HG03565 (cell line): ENCODE measurements at regions not wholly inside any gene's neighbourhood (a gene's known extent, or its start where the extent isn't known, plus 50 kb on each side); places are given as distances from the start of the nearest gene placed in this dataset.

Experiments
- ATAC-seq: cut with Tn5 transposase; IDR thresholded peaks from one replicate; pipeline ENCODE4 v1.9.1; 2021; ENCODE audit warnings: mild to moderate bottlenecking, moderate library complexity; ENCODE audit not compliant: unreplicated experiment

DNA sequence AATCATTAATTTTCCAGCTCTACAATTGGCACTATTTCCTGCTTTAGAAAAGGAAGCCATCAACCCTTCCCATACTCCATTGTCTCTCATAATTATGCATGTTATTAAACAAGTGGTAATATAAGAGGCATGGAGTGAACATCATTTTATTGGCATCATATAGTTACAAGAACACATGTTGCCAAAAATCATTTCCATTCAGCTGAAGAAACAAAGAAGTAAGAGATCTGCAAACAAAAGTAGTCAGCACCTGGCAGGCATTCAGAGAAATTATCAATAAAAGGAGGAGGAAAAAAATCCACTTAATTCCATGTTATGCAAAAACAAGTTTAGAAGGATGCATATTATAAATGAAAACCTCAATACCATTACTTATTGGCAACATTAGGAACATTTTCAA lies 1208.2 kb upstream of the C9orf72 start:
- no peak for ATAC-seq

- no peak for ATAC-seq
Observed at GRCh38 chr9:28782630-28783029, 1209.3 kb upstream of the C9orf72 start.

- no peak for ATAC-seq
Observed at GRCh38 chr9:28792716-28793115, 1219.4 kb upstream of the C9orf72 start.

GRCh38 chr9:28799876-28800275 lies 1226.6 kb upstream of the C9orf72 start:
- no peak for ATAC-seq

- ATAC-seq: no peak
Observed at GRCh38 chr9:28801144-28801799, 1228.0 kb upstream of the C9orf72 start.

DNA sequence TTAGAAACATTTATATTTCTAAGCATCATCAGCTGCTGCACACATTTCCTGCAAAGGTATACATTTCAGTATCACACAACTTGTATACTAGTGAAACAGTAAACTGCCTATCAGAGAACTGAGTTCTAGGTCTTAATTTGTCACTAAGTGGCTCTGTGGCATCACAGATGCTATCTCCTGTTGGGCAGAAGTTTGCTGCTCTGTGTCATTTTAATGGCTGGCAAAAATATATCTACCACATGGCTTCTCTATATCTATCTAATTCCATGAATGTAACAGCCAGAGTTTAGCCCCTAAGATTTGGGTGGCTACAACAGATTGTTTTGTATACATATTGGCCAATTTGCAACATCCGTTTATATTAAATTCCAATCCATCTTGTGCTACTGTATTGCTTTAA lies 1231.9 kb upstream of the C9orf72 start:
- no peak for ATAC-seq

DNA sequence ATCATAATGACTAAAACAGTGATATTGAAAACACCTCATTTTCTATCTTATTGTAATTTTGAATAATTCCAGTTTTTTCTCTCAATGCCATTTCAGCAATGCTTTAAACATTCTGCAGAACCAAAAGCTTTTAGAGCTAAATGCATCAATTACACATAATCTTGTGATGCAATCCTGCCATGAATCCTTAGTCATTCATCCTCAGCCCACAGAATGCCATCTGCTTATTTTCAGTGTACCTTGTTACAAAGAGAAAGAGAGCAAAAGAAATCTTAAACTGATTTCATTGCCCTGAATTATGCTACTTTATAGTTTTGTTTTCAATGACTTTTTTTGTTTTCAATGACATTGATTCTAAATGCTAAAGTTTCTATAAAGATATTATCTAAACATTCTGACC lies 1234.8 kb upstream of the C9orf72 start:
- ATAC-seq: no peak

- ATAC-seq: no peak
Observed at GRCh38 chr9:28810388-28811075, 1237.3 kb upstream of the C9orf72 start.

GRCh38 chr9:28820741-28821140 lies 1247.5 kb upstream of the C9orf72 start:
- ATAC-seq: no peak

GRCh38 chr9:28821240-28821639 lies 1248.0 kb upstream of the C9orf72 start:
- no peak for ATAC-seq

DNA sequence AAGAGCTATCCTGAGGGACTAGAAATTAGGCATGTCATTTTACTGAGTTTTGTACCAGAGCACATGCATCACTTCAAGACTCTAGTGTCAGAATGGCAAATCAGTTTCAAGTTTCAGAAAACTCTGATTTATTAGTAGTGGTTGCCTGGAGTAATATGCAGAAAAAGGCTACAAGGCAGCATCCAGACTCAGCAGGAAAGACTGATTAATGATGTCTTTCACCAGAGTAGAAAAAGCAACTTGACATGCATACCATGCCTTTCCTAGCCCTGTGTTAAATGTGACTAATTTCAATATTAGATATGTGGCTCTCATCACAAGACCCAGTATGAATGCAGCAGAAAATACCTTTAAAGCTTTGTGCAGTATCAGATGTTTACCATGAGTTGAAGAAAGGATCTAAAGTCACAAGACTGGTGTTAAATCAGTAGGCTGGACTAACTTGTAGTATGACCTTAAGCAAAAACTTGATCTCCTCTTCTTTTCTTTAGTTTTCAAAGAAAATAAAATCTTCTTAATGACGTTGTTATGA lies 1251.2 kb upstream of the C9orf72 start:
- ATAC-seq: no peak

GRCh38 chr9:28832168-28832770 lies 1259.0 kb upstream of the C9orf72 start:
- ATAC-seq: no peak

DNA sequence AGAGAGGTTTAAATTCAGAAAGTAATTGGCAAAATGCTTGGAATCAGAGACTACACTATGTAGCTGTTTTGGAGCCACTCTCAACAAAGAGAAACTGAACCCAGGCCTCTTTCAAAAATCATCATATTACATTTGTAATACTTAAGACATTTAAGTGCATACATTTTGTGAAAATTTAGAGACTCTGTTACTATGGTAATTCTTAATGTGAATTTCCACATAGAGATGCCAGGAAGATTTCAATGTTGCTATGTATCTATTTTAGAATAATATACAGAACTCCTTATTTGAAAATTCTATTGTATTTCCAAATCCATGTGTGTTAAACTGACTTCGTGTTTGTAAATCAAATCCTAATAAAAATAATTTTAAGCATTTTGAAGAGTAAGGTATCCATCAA lies 1260.9 kb upstream of the C9orf72 start:
- no peak for ATAC-seq

DNA sequence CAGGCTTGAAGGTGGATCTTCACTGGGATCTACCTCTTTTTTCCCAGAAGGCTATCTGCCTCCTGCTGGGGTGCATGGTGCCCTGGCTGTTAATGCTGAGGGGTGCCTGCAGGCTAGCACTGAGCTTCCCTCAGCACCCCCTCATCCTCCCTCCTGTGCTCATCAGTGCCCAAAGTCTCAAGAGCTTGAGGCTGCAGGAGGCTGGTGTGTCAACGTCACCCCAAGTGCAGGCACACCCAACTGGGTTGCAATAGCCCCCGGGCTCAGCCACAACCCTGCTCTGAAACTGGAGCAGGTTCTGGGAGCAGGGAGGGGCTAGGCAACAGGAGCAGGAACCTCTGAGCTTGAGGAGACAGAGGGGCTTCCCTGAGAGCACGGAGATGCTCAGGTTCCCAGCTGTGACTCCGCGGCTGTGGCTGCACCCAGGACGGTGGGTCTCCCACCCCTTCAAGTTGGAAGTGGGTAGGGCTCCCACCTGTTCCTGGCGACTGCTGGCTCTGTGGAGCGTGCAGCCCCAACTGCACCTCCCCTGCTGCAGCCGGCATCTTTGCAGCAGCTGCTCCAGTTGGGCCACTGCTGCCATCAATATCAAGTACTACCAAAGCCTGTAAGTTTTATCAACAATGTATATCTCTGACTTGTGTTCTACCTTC lies 1266.6 kb upstream of the C9orf72 start:
- no peak for ATAC-seq

- no peak for ATAC-seq
Observed at GRCh38 chr9:28841775-28842174, 1268.5 kb upstream of the C9orf72 start.

- no peak for ATAC-seq
Observed at GRCh38 chr9:28847331-28847730, 1274.0 kb upstream of the C9orf72 start.

- no peak for ATAC-seq
Observed at GRCh38 chr9:28848671-28849070, 1275.4 kb upstream of the C9orf72 start.

GRCh38 chr9:28853477-28853876 lies 1280.2 kb upstream of the C9orf72 start:
- no peak for ATAC-seq

DNA sequence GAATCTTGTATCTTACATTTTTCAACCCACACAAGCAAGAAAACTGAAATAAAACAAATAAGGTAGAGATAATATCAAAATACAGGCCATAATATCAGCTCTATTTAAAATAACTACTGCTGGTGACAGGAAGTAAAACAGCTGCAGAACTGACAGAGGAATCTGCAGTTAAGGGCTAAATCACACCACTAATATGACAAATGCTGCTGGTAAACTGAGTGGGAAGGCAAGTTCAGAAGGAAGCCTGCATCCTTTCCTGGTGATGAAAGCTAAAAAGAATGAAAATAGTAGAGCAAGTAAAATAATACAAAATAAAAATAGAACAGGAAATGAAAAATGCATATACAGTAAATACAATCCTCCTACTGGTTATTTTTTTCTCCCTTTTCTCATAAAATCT lies 1293.7 kb upstream of the C9orf72 start:
- no peak for ATAC-seq

DNA sequence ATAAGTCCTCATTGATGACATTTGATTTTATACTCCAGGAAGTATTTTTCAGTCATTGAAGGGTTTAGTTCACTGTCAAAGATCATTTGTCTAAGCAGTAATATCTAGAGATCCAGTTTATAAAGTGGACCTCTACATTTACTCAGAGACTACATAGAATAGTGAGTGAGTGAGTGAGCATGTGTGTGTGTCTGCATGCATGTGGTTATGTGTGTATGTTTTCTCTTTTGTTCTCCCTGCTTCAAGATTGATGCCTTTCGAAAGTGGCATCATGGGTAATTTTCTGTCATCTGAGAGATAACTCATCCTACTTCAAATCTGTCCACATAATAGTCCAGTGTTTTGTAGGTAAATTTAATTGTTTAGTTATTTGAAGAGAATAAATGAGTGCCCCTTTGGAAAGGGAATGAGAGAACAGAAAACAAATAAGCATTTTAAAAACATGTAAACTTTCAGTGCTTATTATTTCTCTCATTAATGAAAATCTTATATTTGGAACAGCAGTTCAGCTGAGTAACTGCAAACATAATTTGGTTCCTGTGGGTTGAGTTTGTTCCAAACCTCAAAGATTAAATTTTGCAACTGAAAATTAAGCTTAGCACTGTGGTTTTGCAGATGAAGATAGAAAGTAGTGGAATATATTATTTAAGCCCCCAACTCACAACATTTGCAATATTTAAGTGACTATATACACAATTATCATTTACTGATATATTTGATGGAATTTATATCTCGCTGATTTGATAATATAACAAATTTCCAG lies 1295.1 kb upstream of the C9orf72 start:
- ATAC-seq: no peak

DNA sequence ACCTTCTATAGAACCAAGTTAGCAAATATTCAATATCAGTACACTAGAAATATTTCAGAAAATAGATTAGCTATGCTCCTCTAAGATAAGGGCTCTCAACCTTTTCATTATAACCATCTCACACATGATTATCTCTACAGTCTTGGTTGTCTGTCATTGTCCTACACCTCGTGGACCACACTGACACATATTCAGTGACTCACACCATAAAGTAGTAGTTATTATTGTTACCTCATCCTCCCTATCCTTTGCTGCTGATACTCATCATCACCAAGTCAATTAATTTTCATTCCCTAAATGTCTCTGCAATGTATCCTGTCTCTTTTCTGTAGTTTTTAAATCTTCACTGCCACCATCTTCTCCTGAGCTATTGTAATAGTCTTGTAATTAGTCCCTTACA lies 1309.2 kb upstream of the C9orf72 start:
- no peak for ATAC-seq
